ENCODE measurements at regions not wholly inside any gene's neighbourhood (a gene's known extent, or its start where the extent isn't known, plus 50 kb on each side); places are given as distances from the start of the nearest gene placed in this dataset.

DNA sequence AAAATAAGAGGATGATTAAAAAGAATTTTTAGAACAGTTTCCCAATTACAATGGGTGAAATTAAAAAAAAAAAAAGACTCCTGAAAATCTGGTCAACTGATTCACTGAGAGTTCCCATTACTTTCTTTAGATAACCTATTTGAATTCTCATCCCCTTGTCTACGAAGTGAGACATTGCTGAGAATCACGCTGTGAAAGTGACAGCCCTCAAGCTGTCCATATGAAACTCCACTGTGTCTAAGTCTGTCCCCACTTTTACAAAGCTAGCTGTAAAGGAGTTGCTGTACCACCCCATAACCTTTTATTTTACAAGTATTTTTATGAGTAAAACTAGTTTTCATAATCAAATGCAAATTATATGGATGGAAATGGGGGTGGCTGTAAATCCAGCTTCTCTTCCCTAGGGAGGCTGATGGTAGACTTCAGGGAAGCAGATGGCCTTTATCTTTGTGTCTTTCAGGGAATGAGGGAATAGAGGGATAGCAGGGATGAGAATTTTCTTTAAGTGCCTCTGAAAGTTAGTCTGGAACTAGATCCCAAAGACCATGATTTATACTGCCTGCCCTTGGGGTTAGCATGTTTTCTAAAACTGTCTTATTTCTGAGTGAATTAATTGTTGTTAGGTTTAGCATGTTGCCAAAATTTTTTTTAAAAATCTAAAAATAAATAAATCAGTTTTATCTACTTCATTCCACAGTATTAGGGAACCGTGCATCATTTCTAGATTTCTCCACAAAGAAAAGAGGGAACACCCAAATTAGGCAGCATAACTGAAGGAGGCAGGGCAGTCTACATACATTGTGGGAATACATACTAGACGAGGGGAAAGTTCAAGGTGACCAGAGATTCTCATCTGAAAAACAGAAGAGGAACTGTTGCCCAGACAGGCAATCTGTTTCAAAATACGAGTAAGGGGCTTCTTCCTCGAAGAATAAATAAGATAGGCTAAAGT is 1219.1 kb downstream of the UQCRFS1 start:
- Mint-ChIP-seq H3K27ac (no peak overlapping the region), H3K36me3 (ENCODE audit: insufficient read depth in 1 of 3, low read depth in 3 of 3) (no peaks in the 10 kb centered on the region; a peak in 1 of 7 replicates), H3K4me3 (no peak overlapping the region), H3K4me1 (peaks cover 0 to 13% of the 10 kb centered on the region in 2 experiments; a peak in 2 of 4 replicates), H3K27me3 (ENCODE audit: low read depth) (no peaks in the 10 kb centered on the region; the same call in 1 of the 2 replicates), H3K9me3 (no peaks in the 10 kb centered on the region)
- H4K5ac ChIP-seq (ENCODE audit: insufficient read length, low read depth, low read length): no peak overlapping the region
- H2AK5ac ChIP-seq (ENCODE audit: insufficient read length, low read length): no peak overlapping the region
- H4K20me1 ChIP-seq (ENCODE audit: control insufficient read depth, insufficient read depth, insufficient read length): no peaks in the 10 kb centered on the region
- H3K27me3 ChIP-seq (ENCODE audit: insufficient read depth, low read length): no peaks in the 10 kb centered on the region
- no peak overlapping the region for H2BK12ac ChIP-seq (ENCODE audit: insufficient read length, low read depth, low read length)
- H2BK120ac ChIP-seq (ENCODE audit: low read depth, low read length, poor library complexity, severe bottlenecking): no peak overlapping the region
- H2BK20ac ChIP-seq (ENCODE audit: low read depth, low read length, poor library complexity, severe bottlenecking): no peak overlapping the region
- no peaks in the 10 kb centered on the region for H3K4me1 ChIP-seq (ENCODE audit: insufficient read depth, low read length)
- H2BK15ac ChIP-seq (ENCODE audit: low read depth, low read length): no peak overlapping the region
- TF ChIP-seq, protein P1, sequence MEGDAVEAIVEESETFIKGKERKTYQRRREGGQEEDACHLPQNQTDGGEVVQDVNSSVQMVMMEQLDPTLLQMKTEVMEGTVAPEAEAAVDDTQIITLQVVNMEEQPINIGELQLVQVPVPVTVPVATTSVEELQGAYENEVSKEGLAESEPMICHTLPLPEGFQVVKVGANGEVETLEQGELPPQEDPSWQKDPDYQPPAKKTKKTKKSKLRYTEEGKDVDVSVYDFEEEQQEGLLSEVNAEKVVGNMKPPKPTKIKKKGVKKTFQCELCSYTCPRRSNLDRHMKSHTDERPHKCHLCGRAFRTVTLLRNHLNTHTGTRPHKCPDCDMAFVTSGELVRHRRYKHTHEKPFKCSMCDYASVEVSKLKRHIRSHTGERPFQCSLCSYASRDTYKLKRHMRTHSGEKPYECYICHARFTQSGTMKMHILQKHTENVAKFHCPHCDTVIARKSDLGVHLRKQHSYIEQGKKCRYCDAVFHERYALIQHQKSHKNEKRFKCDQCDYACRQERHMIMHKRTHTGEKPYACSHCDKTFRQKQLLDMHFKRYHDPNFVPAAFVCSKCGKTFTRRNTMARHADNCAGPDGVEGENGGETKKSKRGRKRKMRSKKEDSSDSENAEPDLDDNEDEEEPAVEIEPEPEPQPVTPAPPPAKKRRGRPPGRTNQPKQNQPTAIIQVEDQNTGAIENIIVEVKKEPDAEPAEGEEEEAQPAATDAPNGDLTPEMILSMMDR (conservative IDR thresholded peaks at IDR 0.05): no peak
- no peaks in the 10 kb centered on the region for H3K9me3 ChIP-seq (ENCODE audit: control insufficient read depth, low read depth, low read length)
- H3K79me1 ChIP-seq (ENCODE audit: insufficient read depth, low read depth, low read length, poor library complexity, severe bottlenecking): no peaks in the 10 kb centered on the region
- H3K4ac ChIP-seq (ENCODE audit: low read depth, low read length): no peak overlapping the region
- H3K4me2 ChIP-seq (ENCODE audit: insufficient read depth, insufficient read length, low read length): no peak overlapping the region
- no CpG with 5 or more reads among the region's 6 CpGs for WGBS (ENCODE audit: extremely low coverage, insufficient read length, low lambda C conversion rate)
- no peak overlapping the region for H3K14ac ChIP-seq (ENCODE audit: insufficient read depth, low read length)
- H3K18ac ChIP-seq (ENCODE audit: insufficient read length, low read depth, low read length): no peak overlapping the region
- H2BK5ac ChIP-seq (ENCODE audit: insufficient read length, low read length): no peak overlapping the region
- H3K27ac ChIP-seq (ENCODE audit: insufficient read length, low read depth, low read length): no peak overlapping the region
- no peak overlapping the region for H3K9ac ChIP-seq (ENCODE audit: extremely low read depth, insufficient read length, low read length)
- no peak for DNase-seq
- no peak overlapping the region for H3T11ph ChIP-seq (ENCODE audit: low read length)
- no peak overlapping the region for H3K23ac ChIP-seq (ENCODE audit: insufficient read length, low read depth, low read length)
- H3K79me2 ChIP-seq (ENCODE audit: insufficient read depth, low read length): no peaks in the 10 kb centered on the region
- H4K91ac ChIP-seq (ENCODE audit: insufficient read length, low read depth, low read length): no peak overlapping the region
- H3K23me2 ChIP-seq (ENCODE audit: insufficient read length, low read depth, low read length, poor library complexity, severe bottlenecking): no peaks in the 10 kb centered on the region
- no peak overlapping the region for H4K8ac ChIP-seq (replicated peaks; ENCODE audit: insufficient read length, low read depth, low read length)
- no peak overlapping the region for H3K56ac ChIP-seq (ENCODE audit: insufficient read length, low read depth, low read length)
- no peak overlapping the region for H2AFZ ChIP-seq (ENCODE audit: low read length)
